Stimulated activated CD8-positive, alpha-beta memory T cell treated with anti-CD3 and anti-CD28 coated beads, Interleukin-7, amount 100 ng/mL, for 24 hours (primary cell): ENCODE measurements at regions not wholly inside any gene's neighbourhood (a gene's known extent, or its start where the extent isn't known, plus 50 kb on each side); places are given as distances from the start of the nearest gene placed in this dataset.
"Not testable (repeated sequence)": the region's sequence is repeated elsewhere in the genome, so short reads cannot be mapped to it uniquely, and the experiment has no call there.

ENCODE experiments used
- DNase-seq: peaks from one replicate; pipeline ENCODE4 v3.0.0-alpha.2; 2020; ENCODE audit warnings: low read depth

- DNase-seq, result no peak
These were observed 137.5 kb downstream of the CCDC71L start for GRCh38 chr7:106523482-106523881.

GRCh38 chr7:106522696-106523095 lies 138.3 kb downstream of the CCDC71L start:
- no peak for DNase-seq

GRCh38 chr7:106521541-106521940 lies 139.4 kb downstream of the CCDC71L start:
- no peak for DNase-seq

- no peak for DNase-seq
These were observed 139.9 kb downstream of the CCDC71L start for GRCh38 chr7:106520962-106521514.

- no peak for DNase-seq
These were observed 142.0 kb downstream of the CCDC71L start for GRCh38 chr7:106518967-106519366.

- no peak for DNase-seq
These were observed 142.7 kb downstream of the CCDC71L start for GRCh38 chr7:106518239-106518638.

- DNase-seq, result no peak
These were observed 143.4 kb downstream of the CCDC71L start for GRCh38 chr7:106517508-106517907.

GRCh38 chr7:106515321-106515720 lies 145.6 kb downstream of the CCDC71L start:
- no peak for DNase-seq

- DNase-seq, result no peak
These were observed 146.1 kb downstream of the CCDC71L start for GRCh38 chr7:106514881-106515280.

- no peak for DNase-seq
These were observed 148.7 kb downstream of the CCDC71L start for GRCh38 chr7:106512217-106512616.

GRCh38 chr7:106504645-106505044 lies 156.3 kb downstream of the CCDC71L start:
- no peak for DNase-seq

- DNase-seq, result no peak
These were observed 156.8 kb downstream of the CCDC71L start for GRCh38 chr7:106504207-106504606.

- no peak for DNase-seq
These were observed 157.3 kb downstream of the CCDC71L start for GRCh38 chr7:106503626-106504025.

- no peak for DNase-seq
These were observed 159.1 kb downstream of the CCDC71L start for GRCh38 chr7:106501605-106502580.

GRCh38 chr7:106499897-106500296 lies 161.1 kb downstream of the CCDC71L start:
- DNase-seq, result no peak

GRCh38 chr7:106498005-106498404 lies 163.0 kb downstream of the CCDC71L start:
- not testable (repeated sequence) for DNase-seq

GRCh38 chr7:106493041-106493731 lies 167.8 kb downstream of the CCDC71L start:
- DNase-seq, result no peak

GRCh38 chr7:106488465-106488864 lies 172.5 kb downstream of the CCDC71L start:
- DNase-seq, result no peak

- DNase-seq, result no peak
These were observed 173.1 kb downstream of the CCDC71L start for GRCh38 chr7:106487892-106488291.

GRCh38 chr7:106486331-106486730 lies 174.6 kb downstream of the CCDC71L start:
- DNase-seq, result no peak

- DNase-seq, result no peak
These were observed 175.0 kb downstream of the CCDC71L start for GRCh38 chr7:106485919-106486318.

GRCh38 chr7:106485031-106485551 lies 175.9 kb downstream of the CCDC71L start:
- no peak for DNase-seq

GRCh38 chr7:106484562-106484961 lies 176.4 kb downstream of the CCDC71L start:
- DNase-seq, result no peak
